ENCODE measurements at regions not wholly inside any gene's neighbourhood (a gene's known extent, or its start where the extent isn't known, plus 50 kb on each side); places are given as distances from the start of the nearest gene placed in this dataset.

GRCh38 chr3:25107918-25108617 lies 320.0 kb upstream of the RARB start:
- Histone ChIP-seq H3K9me3 (ENCODE audit: control extremely low read depth in 1 of 5, control insufficient read depth in 4 of 5, insufficient read depth in 2 of 5, low read depth in 1 of 5, low read length in 4 of 5) (no peaks in the 10 kb centered on the region), H3K4me3 (ENCODE audit: control insufficient read depth in 1 of 7, extremely low read depth in 1 of 7, insufficient read depth in 4 of 7, low read depth in 2 of 7, low read length in 6 of 7) (no peak overlapping the region), H3K27ac (ENCODE audit: insufficient read depth in 1 of 2, low read depth in 1 of 2, low read length in 2 of 2, poor library complexity in 1 of 2, severe bottlenecking in 2 of 2) (no peak overlapping the region), H3K4me1 (ENCODE audit: control extremely low read depth in 1 of 4, control insufficient read depth in 4 of 4, insufficient read depth in 4 of 4, low read length in 3 of 4) (no peaks in the 10 kb centered on the region), H3K27me3 (replicated peaks in 2 of 5; ENCODE audit: control insufficient read depth in 4 of 5, insufficient read depth in 5 of 5, low read length in 4 of 5) (no peaks in the 10 kb centered on the region), H3K36me3 (ENCODE audit: control insufficient read depth in 4 of 4, insufficient read depth in 4 of 4, low read length in 3 of 4) (no peaks in the 10 kb centered on the region)
- WGBS (ENCODE audit: insufficient coverage), result 97% methylated on average over 6 of the region's 9 CpGs
- DNase-seq, result no peak
- ChIA-PET POLR2A (no interaction called here), CTCF (no interaction called here)

DNA sequence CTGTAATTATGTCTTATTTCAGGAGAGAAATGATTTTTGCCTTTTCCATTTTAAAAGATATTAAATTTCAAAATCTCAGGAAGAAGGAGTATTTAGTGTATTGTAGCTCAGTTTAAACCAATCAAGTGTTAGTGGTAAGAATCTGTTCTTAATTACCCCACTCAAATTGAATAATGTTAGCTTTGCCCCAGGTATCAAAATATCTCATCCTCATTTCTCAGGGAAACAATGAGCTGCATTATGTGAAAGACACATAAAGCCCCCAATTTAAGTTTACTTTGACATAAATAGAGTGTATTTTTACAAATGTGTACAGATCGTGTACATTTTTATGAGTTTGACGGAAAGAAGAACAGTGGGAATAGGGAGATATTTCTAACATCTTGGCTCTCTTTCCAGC lies 317.4 kb upstream of the RARB start:
- Histone ChIP-seq H3K4me1 (ENCODE audit: control extremely low read depth in 1 of 4, control insufficient read depth in 4 of 4, insufficient read depth in 4 of 4, low read length in 3 of 4) (no peaks in the 10 kb centered on the region), H3K9me3 (ENCODE audit: control extremely low read depth in 1 of 5, control insufficient read depth in 4 of 5, insufficient read depth in 2 of 5, low read depth in 1 of 5, low read length in 4 of 5) (no peaks in the 10 kb centered on the region), H3K27me3 (replicated peaks in 2 of 5; ENCODE audit: control insufficient read depth in 4 of 5, insufficient read depth in 5 of 5, low read length in 4 of 5) (no peaks in the 10 kb centered on the region), H3K4me3 (ENCODE audit: control insufficient read depth in 1 of 7, extremely low read depth in 1 of 7, insufficient read depth in 4 of 7, low read depth in 2 of 7, low read length in 6 of 7) (no peak overlapping the region), H3K27ac (ENCODE audit: insufficient read depth in 1 of 2, low read depth in 1 of 2, low read length in 2 of 2, poor library complexity in 1 of 2, severe bottlenecking in 2 of 2) (no peak overlapping the region), H3K36me3 (ENCODE audit: control insufficient read depth in 4 of 4, insufficient read depth in 4 of 4, low read length in 3 of 4) (no peaks in the 10 kb centered on the region)
- ChIA-PET CTCF (no interaction called here), POLR2A (no interaction called here)
- DNase-seq, result no peak
- no CpG with 5 or more reads among the region's 2 CpGs for WGBS (ENCODE audit: insufficient coverage)

DNA sequence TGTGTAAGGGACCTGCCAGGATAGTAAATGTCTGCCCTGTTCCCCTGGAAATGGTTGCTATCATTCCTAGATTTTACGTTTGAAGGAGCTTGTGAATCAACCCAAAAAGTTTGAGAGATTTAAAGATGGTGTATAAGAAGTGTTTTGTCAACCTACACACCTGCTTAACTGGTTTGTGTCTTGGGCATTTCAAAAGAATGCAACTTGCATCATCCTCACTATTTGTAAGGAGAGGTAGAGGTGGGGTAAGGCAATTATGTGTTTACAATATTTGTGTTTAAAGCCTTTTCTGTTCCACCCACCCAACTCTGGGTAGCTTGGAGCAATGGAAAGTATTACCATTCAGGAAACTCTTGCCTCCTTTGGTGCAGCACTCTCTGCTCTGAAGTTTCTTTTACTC lies 314.2 kb upstream of the RARB start:
- CTCF ChIA-PET, result no interaction called here
- DNase-seq, result no peak
- Histone ChIP-seq H3K4me3 (ENCODE audit: control insufficient read depth in 1 of 7, extremely low read depth in 1 of 7, insufficient read depth in 4 of 7, low read depth in 2 of 7, low read length in 6 of 7) (no peak overlapping the region), H3K36me3 (ENCODE audit: control insufficient read depth in 4 of 4, insufficient read depth in 4 of 4, low read length in 3 of 4) (no peaks in the 10 kb centered on the region), H3K27me3 (replicated peaks in 2 of 5; ENCODE audit: control insufficient read depth in 4 of 5, insufficient read depth in 5 of 5, low read length in 4 of 5) (no peaks in the 10 kb centered on the region), H3K27ac (ENCODE audit: insufficient read depth in 1 of 2, low read depth in 1 of 2, low read length in 2 of 2, poor library complexity in 1 of 2, severe bottlenecking in 2 of 2) (no peak overlapping the region), H3K9me3 (ENCODE audit: control extremely low read depth in 1 of 5, control insufficient read depth in 4 of 5, insufficient read depth in 2 of 5, low read depth in 1 of 5, low read length in 4 of 5) (no peaks in the 10 kb centered on the region), H3K4me1 (ENCODE audit: control extremely low read depth in 1 of 4, control insufficient read depth in 4 of 4, insufficient read depth in 4 of 4, low read length in 3 of 4) (no peaks in the 10 kb centered on the region)
- WGBS (ENCODE audit: insufficient coverage), result 86% methylated on average over 1 of the region's 1 CpG
- POLR2A ChIA-PET, result no interaction called here

- no peaks in the 10 kb centered on the region for H3K36me3 ChIP-seq (ENCODE audit: control insufficient read depth in 4 of 4, insufficient read depth in 4 of 4, low read length in 3 of 4)
- no peak overlapping the region for H3K27ac ChIP-seq (ENCODE audit: insufficient read depth in 1 of 2, low read depth in 1 of 2, low read length in 2 of 2, poor library complexity in 1 of 2, severe bottlenecking in 2 of 2)
- no peak overlapping the region for H3K4me3 ChIP-seq (ENCODE audit: control insufficient read depth in 1 of 7, extremely low read depth in 1 of 7, insufficient read depth in 4 of 7, low read depth in 2 of 7, low read length in 6 of 7)
- H3K9me3 ChIP-seq (ENCODE audit: control extremely low read depth in 1 of 5, control insufficient read depth in 4 of 5, insufficient read depth in 2 of 5, low read depth in 1 of 5, low read length in 4 of 5), result no peaks in the 10 kb centered on the region
- ChIA-PET POLR2A (no interaction called here), CTCF (no interaction called here)
- DNase-seq, result no peak
- no peaks in the 10 kb centered on the region for H3K27me3 ChIP-seq (replicated peaks in 2 of 5; ENCODE audit: control insufficient read depth in 4 of 5, insufficient read depth in 5 of 5, low read length in 4 of 5)
- no CpG with 5 or more reads among the region's 2 CpGs for whole genome bisulfite sequencing (ENCODE audit: insufficient coverage)
- no peaks in the 10 kb centered on the region for H3K4me1 ChIP-seq (ENCODE audit: control extremely low read depth in 1 of 4, control insufficient read depth in 4 of 4, insufficient read depth in 4 of 4, low read length in 3 of 4)
These were observed 313.5 kb upstream of the RARB start for GRCh38 chr3:25114532-25114931.

GRCh38 chr3:25117005-25117593 lies 311.0 kb upstream of the RARB start:
- no peak for DNase-seq

DNA sequence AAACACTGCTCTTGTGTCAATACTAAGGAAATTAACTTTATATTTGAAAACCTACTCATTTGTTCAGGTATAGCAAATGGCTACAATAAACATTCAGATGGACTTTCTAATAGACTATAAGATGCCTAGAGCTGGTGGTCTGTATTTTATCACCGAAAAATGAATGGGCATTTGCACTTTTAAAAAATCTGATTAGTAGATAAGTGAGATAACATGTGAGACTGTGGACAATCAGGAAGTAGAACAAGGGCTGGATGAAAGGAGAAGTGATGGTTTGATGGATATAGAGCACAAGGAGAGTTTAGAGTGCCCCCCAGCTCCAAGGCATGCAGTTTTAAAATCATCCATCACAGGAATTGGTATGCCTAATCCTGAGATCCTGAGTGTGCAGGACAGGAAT lies 308.4 kb upstream of the RARB start:
- no peaks in the 10 kb centered on the region for H3K4me1 ChIP-seq (ENCODE audit: control extremely low read depth in 1 of 4, control insufficient read depth in 4 of 4, insufficient read depth in 4 of 4, low read length in 3 of 4)
- POLR2A ChIA-PET, result no interaction called here
- H3K36me3 ChIP-seq (ENCODE audit: control insufficient read depth in 4 of 4, insufficient read depth in 4 of 4, low read length in 3 of 4), result no peaks in the 10 kb centered on the region
- DNase-seq, result no peak
- no peaks in the 10 kb centered on the region for H3K9me3 ChIP-seq (ENCODE audit: control extremely low read depth in 1 of 5, control insufficient read depth in 4 of 5, insufficient read depth in 2 of 5, low read depth in 1 of 5, low read length in 4 of 5)
- no peak overlapping the region for H3K27ac ChIP-seq (ENCODE audit: insufficient read depth in 1 of 2, low read depth in 1 of 2, low read length in 2 of 2, poor library complexity in 1 of 2, severe bottlenecking in 2 of 2)
- H3K27me3 ChIP-seq (replicated peaks in 2 of 5; ENCODE audit: control insufficient read depth in 4 of 5, insufficient read depth in 5 of 5, low read length in 4 of 5), result no peaks in the 10 kb centered on the region
- 100% methylated on average over 1 of the region's 1 CpG for WGBS (ENCODE audit: insufficient coverage)
- H3K4me3 ChIP-seq (ENCODE audit: control insufficient read depth in 1 of 7, extremely low read depth in 1 of 7, insufficient read depth in 4 of 7, low read depth in 2 of 7, low read length in 6 of 7), result no peak overlapping the region
- CTCF ChIA-PET, result no interaction called here

More at GRCh38 chr3:25117005-25117593, 311.0 kb upstream of the RARB start:
- Histone ChIP-seq H3K4me3 (ENCODE audit: control insufficient read depth in 1 of 7, extremely low read depth in 1 of 7, insufficient read depth in 4 of 7, low read depth in 2 of 7, low read length in 6 of 7) (no peak overlapping the region), H3K4me1 (ENCODE audit: control extremely low read depth in 1 of 4, control insufficient read depth in 4 of 4, insufficient read depth in 4 of 4, low read length in 3 of 4) (no peaks in the 10 kb centered on the region), H3K27ac (ENCODE audit: insufficient read depth in 1 of 2, low read depth in 1 of 2, low read length in 2 of 2, poor library complexity in 1 of 2, severe bottlenecking in 2 of 2) (no peak overlapping the region), H3K9me3 (ENCODE audit: control extremely low read depth in 1 of 5, control insufficient read depth in 4 of 5, insufficient read depth in 2 of 5, low read depth in 1 of 5, low read length in 4 of 5) (no peaks in the 10 kb centered on the region), H3K36me3 (ENCODE audit: control insufficient read depth in 4 of 4, insufficient read depth in 4 of 4, low read length in 3 of 4) (no peaks in the 10 kb centered on the region), H3K27me3 (replicated peaks in 2 of 5; ENCODE audit: control insufficient read depth in 4 of 5, insufficient read depth in 5 of 5, low read length in 4 of 5) (no peaks in the 10 kb centered on the region)
- CTCF ChIA-PET, result no interaction called here
- POLR2A ChIA-PET, result no interaction called here
- 90% methylated on average over 3 of the region's 4 CpGs for WGBS (ENCODE audit: insufficient coverage)

GRCh38 chr3:25120665-25121064 lies 307.4 kb upstream of the RARB start:
- ChIA-PET POLR2A (no interaction called here), CTCF (no interaction called here)
- DNase-seq, result no peak
- Histone ChIP-seq H3K4me1 (ENCODE audit: control extremely low read depth in 1 of 4, control insufficient read depth in 4 of 4, insufficient read depth in 4 of 4, low read length in 3 of 4) (no peaks in the 10 kb centered on the region), H3K27me3 (replicated peaks in 2 of 5; ENCODE audit: control insufficient read depth in 4 of 5, insufficient read depth in 5 of 5, low read length in 4 of 5) (no peaks in the 10 kb centered on the region), H3K36me3 (ENCODE audit: control insufficient read depth in 4 of 4, insufficient read depth in 4 of 4, low read length in 3 of 4) (no peaks in the 10 kb centered on the region), H3K27ac (ENCODE audit: insufficient read depth in 1 of 2, low read depth in 1 of 2, low read length in 2 of 2, poor library complexity in 1 of 2, severe bottlenecking in 2 of 2) (no peak overlapping the region), H3K9me3 (ENCODE audit: control extremely low read depth in 1 of 5, control insufficient read depth in 4 of 5, insufficient read depth in 2 of 5, low read depth in 1 of 5, low read length in 4 of 5) (no peaks in the 10 kb centered on the region), H3K4me3 (ENCODE audit: control insufficient read depth in 1 of 7, extremely low read depth in 1 of 7, insufficient read depth in 4 of 7, low read depth in 2 of 7, low read length in 6 of 7) (no peak overlapping the region)
- WGBS (ENCODE audit: insufficient coverage), result 81% methylated on average over 3 of the region's 4 CpGs
